Naive thymus-derived CD4-positive, alpha-beta T cell (primary cell): ENCODE measurements at regions not wholly inside any gene's neighbourhood (a gene's known extent, or its start where the extent isn't known, plus 50 kb on each side); places are given as distances from the start of the nearest gene placed in this dataset.

Source experiments
- ATAC-seq: fragments of 150-1000 bp; cut with Tn5 transposase; 2 replicates; pipeline ENCODE4 v1.10.0; 2021; ENCODE audit warnings: mild to moderate bottlenecking, moderate library complexity
- CTCF ChIA-PET: fragments of 350-600 bp; sonication (Branson Sonifier 250); formaldehyde crosslinking; loops from one replicate; lab custom pipeline; 2021; ENCODE audit warnings: antibody characterized with exemption; lab: Charles Lee
- POLR2A ChIA-PET: fragments of 350-600 bp; sonication (Branson Sonifier 250); formaldehyde crosslinking; loops from one replicate; lab custom pipeline; 2021; ENCODE audit warnings: antibody characterized with exemption, inconsistent platforms; lab: Charles Lee
- DNase-seq, 9 donors: peaks; one replicate each; pipeline versions ENCODE4 v3.0.0 to v3.0.0-alpha.2; 2020 to 2022; ENCODE audit warnings: mixed read lengths in 1 of 9
- H3K27ac ChIP-seq: one replicate; pipeline ENCODE4 v1.7.0; 2013; ENCODE audit warnings: mild to moderate bottlenecking, low read depth, low read length, moderate library complexity
- H3K27me3 ChIP-seq, 2 donors: one replicate each; pipeline ENCODE4 v1.7.0; 2013; ENCODE audit warnings: low read length in 2 of 2, mild to moderate bottlenecking in 2 of 2, moderate library complexity in 2 of 2; ENCODE audit not compliant: control insufficient read depth in 2 of 2, insufficient read depth in 2 of 2
- H3K36me3 ChIP-seq, 3 experiments: 1 replicate in 2 of 3; 2 replicates in 1 of 3; pipeline ENCODE4 v1.7.0; 2013; ENCODE audit warnings: low read length in 3 of 3, mild to moderate bottlenecking in 3 of 3, moderate library complexity in 1 of 3; ENCODE audit not compliant: insufficient read depth in 3 of 3, control insufficient read depth in 2 of 3
- H3K4me1 ChIP-seq, 2 donors: one replicate each; pipeline ENCODE4 v1.7.0; 2013; ENCODE audit warnings: low read length in 2 of 2, mild to moderate bottlenecking in 2 of 2, moderate library complexity in 1 of 2; ENCODE audit not compliant: control insufficient read depth in 2 of 2, insufficient read depth in 2 of 2
- H3K4me3 ChIP-seq: 2 replicates; pipeline ENCODE4 v1.7.0; 2013; ENCODE audit warnings: mild to moderate bottlenecking, low read length
- H3K9me3 ChIP-seq, 3 experiments: 1 replicate in 2 of 3; 2 replicates in 1 of 3; pipeline ENCODE4 v1.7.0; 2013; ENCODE audit warnings: low read length in 3 of 3; ENCODE audit not compliant: control insufficient read depth in 2 of 3
- H3K27ac Mint-ChIP-seq, 9 donors: one replicate each; pipeline ENCODE4 v1.8.0; 2020 to 2022; ENCODE audit warnings: mixed read lengths in 9 of 9, mild to moderate bottlenecking in 8 of 9, moderate library complexity in 5 of 9, inconsistent platforms in 2 of 9
- H3K27me3 Mint-ChIP-seq, 5 donors: one replicate each; pipeline ENCODE4 v1.8.0; 2021 to 2022; ENCODE audit warnings: mixed read lengths in 5 of 5, mild to moderate bottlenecking in 1 of 5
- H3K36me3 Mint-ChIP-seq, 5 donors: one replicate each; pipeline ENCODE4 v1.8.0; 2020 to 2022; ENCODE audit warnings: mixed read lengths in 5 of 5, mild to moderate bottlenecking in 3 of 5, inconsistent platforms in 1 of 5
- H3K4me1 Mint-ChIP-seq, 7 donors: one replicate each; pipeline ENCODE4 v1.8.0; 2020 to 2022; ENCODE audit warnings: mixed read lengths in 7 of 7, mild to moderate bottlenecking in 3 of 7, inconsistent platforms in 1 of 7
- H3K4me3 Mint-ChIP-seq, 10 donors: one replicate each; pipeline ENCODE4 v1.8.0; 2020 to 2022; ENCODE audit warnings: mild to moderate bottlenecking in 10 of 10, mixed read lengths in 10 of 10, moderate library complexity in 6 of 10, inconsistent platforms in 2 of 10
- H3K9me3 Mint-ChIP-seq, 11 donors: one replicate each; pipeline ENCODE4 v1.8.0; 2020 to 2022; ENCODE audit warnings: mixed read lengths in 11 of 11, mild to moderate bottlenecking in 4 of 11, inconsistent platforms in 1 of 11, moderate library complexity in 1 of 11
- intact Hi-C, 2 donors: fragments of 100-400 bp; cut with micrococcal nuclease; formaldehyde crosslinking; loops; one replicate each; pipeline ENCODE4 v1.15.1; 2023

- H3K36me3 Mint-ChIP-seq, result no peaks in the 10 kb centered on the region
- ChIA-PET POLR2A (no interaction called here), CTCF (no interaction called here)
- H3K4me3 Mint-ChIP-seq, result no peak overlapping the region
- Histone ChIP-seq H3K4me3 (no peak overlapping the region), H3K36me3 (no peaks in the 10 kb centered on the region), H3K27ac (no peak overlapping the region), H3K4me1 (no peaks in the 10 kb centered on the region), H3K27me3 (no peaks in the 10 kb centered on the region), H3K9me3 (no peaks in the 10 kb centered on the region)
- peaks cover 0 to 4% (median 0%) of the 10 kb centered on the region in 11 donors for H3K9me3 Mint-ChIP-seq
- DNase-seq (no peak), ATAC-seq (no peak)
- no peak overlapping the region for H3K27ac Mint-ChIP-seq
- H3K27me3 Mint-ChIP-seq, result peaks cover 0 to 14% (median 0%) of the 10 kb centered on the region in 5 donors
- intact Hi-C loops, result no loop called here
- peaks cover 0 to 3% (median 0%) of the 10 kb centered on the region in 7 donors for H3K4me1 Mint-ChIP-seq
Measured at GRCh38 chr5:14048434-14048833, 94.7 kb upstream of the TRIO start.

- Mint-ChIP-seq H3K36me3 (no peaks in the 10 kb centered on the region), H3K27ac (no peak overlapping the region), H3K9me3 (peaks cover 0 to 3% (median 0%) of the 10 kb centered on the region in 11 donors), H3K4me1 (no peaks in the 10 kb centered on the region), H3K4me3 (no peak overlapping the region), H3K27me3 (peaks cover 0 to 20% (median 0%) of the 10 kb centered on the region in 5 donors)
- POLR2A ChIA-PET, result no interaction called here
- no peak overlapping the region for H3K4me3 ChIP-seq
- H3K27me3 ChIP-seq, result no peaks in the 10 kb centered on the region
- no peak overlapping the region for H3K27ac ChIP-seq
- no peaks in the 10 kb centered on the region for H3K9me3 ChIP-seq
- CTCF ChIA-PET, result no interaction called here
- H3K4me1 ChIP-seq, result no peaks in the 10 kb centered on the region
- H3K36me3 ChIP-seq, result no peaks in the 10 kb centered on the region
- intact Hi-C loops, result no loop called here
- DNase-seq (no peak), ATAC-seq (no peak)
Measured at GRCh38 chr5:14041528-14042192, 97.2 kb upstream of the DNAH5 start.

- H3K27ac ChIP-seq, result no peak overlapping the region
- H3K36me3 ChIP-seq, result no peaks in the 10 kb centered on the region
- Mint-ChIP-seq H3K27ac (no peak overlapping the region), H3K4me3 (no peak overlapping the region), H3K27me3 (peaks cover 0 to 13% (median 2%) of the 10 kb centered on the region in 5 donors), H3K4me1 (peaks cover 0 to 4% (median 0%) of the 10 kb centered on the region in 7 donors), H3K9me3 (peaks cover 0 to 3% (median 0%) of the 10 kb centered on the region in 11 donors), H3K36me3 (no peaks in the 10 kb centered on the region)
- H3K27me3 ChIP-seq, result no peaks in the 10 kb centered on the region
- no peaks in the 10 kb centered on the region for H3K9me3 ChIP-seq
- DNase-seq (no peak), ATAC-seq (no peak)
- intact Hi-C loops, result no loop called here
- ChIA-PET POLR2A (no interaction called here), CTCF (no interaction called here)
- H3K4me3 ChIP-seq, result no peak overlapping the region
- H3K4me1 ChIP-seq, result no peaks in the 10 kb centered on the region
Measured at GRCh38 chr5:14040542-14040941, 96.1 kb upstream of the DNAH5 start.

- no peaks in the 10 kb centered on the region for H3K36me3 ChIP-seq
- H3K9me3 ChIP-seq, result no peaks in the 10 kb centered on the region
- H3K4me3 ChIP-seq, result no peak overlapping the region
- CTCF ChIA-PET, result no interaction called here
- no peak for DNase-seq
- Mint-ChIP-seq H3K4me1 (peaks cover 0 to 11% (median 0%) of the 10 kb centered on the region in 7 donors), H3K27ac (no peak overlapping the region), H3K27me3 (peaks cover 0 to 18% (median 6%) of the 10 kb centered on the region in 5 donors), H3K4me3 (no peak overlapping the region), H3K36me3 (no peaks in the 10 kb centered on the region), H3K9me3 (peaks cover 0 to 3% (median 0%) of the 10 kb centered on the region in 11 donors)
- no peak for ATAC-seq
- no peaks in the 10 kb centered on the region for H3K4me1 ChIP-seq
- intact Hi-C loops, result no loop called here
- POLR2A ChIA-PET, result no interaction called here
- H3K27me3 ChIP-seq, result no peaks in the 10 kb centered on the region
- H3K27ac ChIP-seq, result no peak overlapping the region
Measured at GRCh38 chr5:14039576-14039975, 95.1 kb upstream of the DNAH5 start.

- Histone ChIP-seq H3K27ac (no peak overlapping the region), H3K27me3 (no peaks in the 10 kb centered on the region), H3K36me3 (no peaks in the 10 kb centered on the region), H3K4me3 (no peak overlapping the region), H3K4me1 (no peaks in the 10 kb centered on the region), H3K9me3 (no peaks in the 10 kb centered on the region)
- ATAC-seq (no peak), DNase-seq (no peak)
- Mint-ChIP-seq H3K4me3 (no peak overlapping the region), H3K9me3 (peaks cover 0 to 4% (median 2%) of the 10 kb centered on the region in 11 donors), H3K27me3 (peaks cover 3 to 19% (median 8%) of the 10 kb centered on the region in 5 donors), H3K36me3 (peaks cover 0 to 2% (median 0%) of the 10 kb centered on the region in 5 donors), H3K27ac (no peak overlapping the region), H3K4me1 (peaks cover 0 to 11% (median 0%) of the 10 kb centered on the region in 7 donors)
- ChIA-PET CTCF (no interaction called here), POLR2A (no interaction called here)
- intact Hi-C loops, result no loop called here
Measured at GRCh38 chr5:14039063-14039462, 94.6 kb upstream of the DNAH5 start.

GRCh38 chr5:14038341-14038959 is 94.0 kb upstream of the DNAH5 start:
- peaks cover 0 to 5% (median 2%) of the 10 kb centered on the region in 11 donors for H3K9me3 Mint-ChIP-seq
- no peaks in the 10 kb centered on the region for H3K27me3 ChIP-seq
- no peak for ATAC-seq

More at GRCh38 chr5:14038341-14038959, 94.0 kb upstream of the DNAH5 start:
- Mint-ChIP-seq H3K4me1 (peaks cover 0 to 11% (median 0%) of the 10 kb centered on the region in 7 donors), H3K27ac (no peak overlapping the region), H3K4me3 (no peak overlapping the region), H3K36me3 (peaks cover 0 to 4% (median 0%) of the 10 kb centered on the region in 5 donors), H3K27me3 (peaks cover 3 to 24% (median 8%) of the 10 kb centered on the region in 5 donors)
- ChIA-PET CTCF (no interaction called here), POLR2A (no interaction called here)
- Histone ChIP-seq H3K4me1 (no peaks in the 10 kb centered on the region), H3K36me3 (no peaks in the 10 kb centered on the region), H3K4me3 (no peak overlapping the region), H3K9me3 (no peaks in the 10 kb centered on the region), H3K27ac (no peak overlapping the region)
- no peak for DNase-seq
- intact Hi-C loops, result no loop called here
